ENCODE measurements at regions not wholly inside any gene's neighbourhood (a gene's known extent, or its start where the extent isn't known, plus 50 kb on each side); places are given as distances from the start of the nearest gene placed in this dataset.

DNA sequence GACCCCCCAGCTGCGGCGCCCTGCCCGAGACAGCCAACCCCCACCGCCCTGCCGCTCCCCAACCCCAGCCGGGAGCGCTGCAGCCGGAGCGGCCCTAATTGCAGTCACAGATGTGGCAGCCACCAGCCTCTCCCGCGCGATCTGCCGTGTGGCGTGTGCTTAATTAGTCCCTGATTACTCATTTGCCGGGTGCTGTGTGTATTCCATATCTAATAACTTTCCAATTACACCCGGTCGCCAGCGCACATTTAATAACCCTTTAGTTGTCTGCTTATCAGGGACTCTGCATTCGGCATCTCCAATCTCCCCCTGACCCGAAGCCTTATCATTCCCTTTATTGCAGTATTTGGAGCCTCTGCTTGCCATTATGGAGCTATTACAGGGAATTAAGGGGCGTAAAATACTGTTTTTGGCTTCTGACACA, 236.7 kb upstream of the CIBAR2 start:
- Histone ChIP-seq H3K27me3 (ENCODE audit: control insufficient read depth, low read length) (peaks cover 2% of the 10 kb centered on the region; the same call in 1 of the 2 replicates), H3K36me3 (ENCODE audit: control insufficient read depth, low read length) (no peaks in the 10 kb centered on the region), H3K9me3 (ENCODE audit: control insufficient read depth, insufficient read depth, low read length) (no peaks in the 10 kb centered on the region), H4K20me1 (ENCODE audit: control insufficient read depth, insufficient read depth, low read depth, low read length) (no peaks in the 10 kb centered on the region), H3K9me2 (replicated peaks; ENCODE audit: control insufficient read depth, low read length) (no peaks in the 10 kb centered on the region), H3K4me1 (ENCODE audit: control insufficient read depth, low read length) (no peaks in the 10 kb centered on the region), H3F3A (ENCODE audit: control insufficient read depth, insufficient read depth) (no peaks in the 10 kb centered on the region), H3K4me3 (ENCODE audit: low read length) (no peak overlapping the region), H3K4me2 (ENCODE audit: low read length) (no peak overlapping the region), H3K27ac (ENCODE audit: low read depth, low read length) (no peak overlapping the region), H3K79me2 (ENCODE audit: control insufficient read depth, low read length) (no peaks in the 10 kb centered on the region)
- no peak for TF ChIP-seq EZH2phosphoT487 (IDR thresholded peaks at IDR 0.05; ENCODE audit: borderline replicate concordance, low read length)
- TF ChIP-seq, protein P1, sequence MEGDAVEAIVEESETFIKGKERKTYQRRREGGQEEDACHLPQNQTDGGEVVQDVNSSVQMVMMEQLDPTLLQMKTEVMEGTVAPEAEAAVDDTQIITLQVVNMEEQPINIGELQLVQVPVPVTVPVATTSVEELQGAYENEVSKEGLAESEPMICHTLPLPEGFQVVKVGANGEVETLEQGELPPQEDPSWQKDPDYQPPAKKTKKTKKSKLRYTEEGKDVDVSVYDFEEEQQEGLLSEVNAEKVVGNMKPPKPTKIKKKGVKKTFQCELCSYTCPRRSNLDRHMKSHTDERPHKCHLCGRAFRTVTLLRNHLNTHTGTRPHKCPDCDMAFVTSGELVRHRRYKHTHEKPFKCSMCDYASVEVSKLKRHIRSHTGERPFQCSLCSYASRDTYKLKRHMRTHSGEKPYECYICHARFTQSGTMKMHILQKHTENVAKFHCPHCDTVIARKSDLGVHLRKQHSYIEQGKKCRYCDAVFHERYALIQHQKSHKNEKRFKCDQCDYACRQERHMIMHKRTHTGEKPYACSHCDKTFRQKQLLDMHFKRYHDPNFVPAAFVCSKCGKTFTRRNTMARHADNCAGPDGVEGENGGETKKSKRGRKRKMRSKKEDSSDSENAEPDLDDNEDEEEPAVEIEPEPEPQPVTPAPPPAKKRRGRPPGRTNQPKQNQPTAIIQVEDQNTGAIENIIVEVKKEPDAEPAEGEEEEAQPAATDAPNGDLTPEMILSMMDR (IDR thresholded peaks at IDR 0.05; ENCODE audit: low read depth, low read length, poor library complexity, severe bottlenecking), result no peak

DNA sequence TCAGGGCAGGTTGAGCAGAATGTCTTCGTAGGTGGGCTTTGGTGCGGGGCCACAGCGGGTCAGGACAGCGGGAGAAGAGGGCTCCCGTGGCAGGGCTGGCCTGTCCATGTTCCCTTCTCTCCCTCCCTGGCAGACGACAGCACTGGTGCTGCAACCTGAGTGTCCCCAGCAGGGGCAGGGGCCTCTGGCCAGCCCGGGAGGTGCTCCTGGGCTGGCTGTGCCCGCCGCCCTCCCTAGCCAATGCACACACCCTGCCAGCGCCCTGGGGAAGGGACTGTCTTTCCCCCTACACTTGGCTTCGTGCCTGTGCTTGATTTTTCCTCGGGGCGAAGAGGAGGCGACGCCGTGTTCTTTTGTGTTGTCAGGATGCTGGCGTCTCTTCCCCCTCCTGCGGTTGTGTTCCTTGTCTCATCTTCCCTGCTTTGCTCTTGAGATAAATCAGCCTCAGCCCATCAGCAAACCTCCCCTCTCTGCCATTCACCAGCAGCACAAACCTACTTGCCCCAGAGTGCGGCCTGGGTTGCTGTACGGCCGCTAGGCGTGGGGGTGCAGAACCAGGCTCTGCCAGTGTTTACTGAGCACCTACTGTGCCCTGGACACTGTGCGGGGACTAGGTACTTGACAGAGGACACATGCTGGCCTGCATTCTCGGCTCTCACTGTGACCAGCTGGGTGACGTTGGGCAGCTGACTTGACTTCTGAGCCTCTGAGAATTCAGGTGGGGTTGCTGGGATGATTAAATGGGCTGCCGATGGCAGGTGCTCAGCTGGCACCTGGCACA, 237.3 kb upstream of the CIBAR2 start:
- H3K4me1 ChIP-seq (ENCODE audit: control insufficient read depth, low read length), result no peaks in the 10 kb centered on the region
- H4K20me1 ChIP-seq (ENCODE audit: control insufficient read depth, insufficient read depth, low read depth, low read length), result no peaks in the 10 kb centered on the region
- no peak overlapping the region for H3K27ac ChIP-seq (ENCODE audit: low read depth, low read length)
- no peaks in the 10 kb centered on the region for H3K79me2 ChIP-seq (ENCODE audit: control insufficient read depth, low read length)
- no peaks in the 10 kb centered on the region for H3K9me3 ChIP-seq (ENCODE audit: control insufficient read depth, insufficient read depth, low read length)
- H3K27me3 ChIP-seq (ENCODE audit: control insufficient read depth, low read length), result peaks cover 2% of the 10 kb centered on the region; the same call in 1 of the 2 replicates
- H3K4me3 ChIP-seq (ENCODE audit: low read length), result no peak overlapping the region
- H3K36me3 ChIP-seq (ENCODE audit: control insufficient read depth, low read length), result no peaks in the 10 kb centered on the region
- no peaks in the 10 kb centered on the region for H3K9me2 ChIP-seq (replicated peaks; ENCODE audit: control insufficient read depth, low read length)
- no peak for TF ChIP-seq EZH2phosphoT487 (IDR thresholded peaks at IDR 0.05; ENCODE audit: borderline replicate concordance, low read length)
- TF ChIP-seq, protein P1 (IDR thresholded peaks at IDR 0.05; ENCODE audit: low read depth, low read length, poor library complexity, severe bottlenecking), result no peak
- no peaks in the 10 kb centered on the region for H3F3A ChIP-seq (ENCODE audit: control insufficient read depth, insufficient read depth)
- no peak overlapping the region for H3K4me2 ChIP-seq (ENCODE audit: low read length)

DNA sequence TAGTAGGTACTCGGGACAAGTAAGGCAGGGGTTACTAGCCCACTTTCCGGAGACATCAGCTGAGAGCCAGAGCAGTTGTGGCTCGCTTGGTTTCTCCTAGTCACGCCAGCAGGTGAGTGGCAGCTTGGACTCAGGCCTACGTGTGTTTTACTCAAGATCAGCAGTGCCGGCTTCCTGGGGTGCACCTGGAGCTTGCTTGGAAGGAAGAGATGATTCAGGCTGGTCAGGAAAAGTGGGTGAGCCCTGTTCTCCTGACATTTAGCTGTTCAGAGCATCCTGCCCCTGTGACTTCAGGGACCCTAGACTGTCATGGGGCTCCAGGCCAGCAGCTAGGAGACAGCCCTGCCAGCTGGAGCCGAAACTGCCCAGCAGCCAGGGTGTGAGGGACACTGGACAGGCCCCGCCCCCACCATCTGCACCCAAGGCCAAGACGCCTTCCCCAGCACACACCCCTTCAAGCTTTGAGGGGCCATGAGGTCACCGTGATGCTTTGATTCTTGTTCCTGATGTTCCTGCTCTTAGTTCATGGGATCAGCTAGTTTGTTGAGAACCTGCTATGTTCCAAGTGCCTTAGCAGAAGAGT, 238.0 kb upstream of the CIBAR2 start:
- Histone ChIP-seq H3K27ac (ENCODE audit: low read depth, low read length) (no peak overlapping the region), H3K4me1 (ENCODE audit: control insufficient read depth, low read length) (no peaks in the 10 kb centered on the region), H3K4me2 (ENCODE audit: low read length) (no peak overlapping the region), H3K27me3 (ENCODE audit: control insufficient read depth, low read length) (peaks cover 2% of the 10 kb centered on the region; the same call in 1 of the 2 replicates), H4K20me1 (ENCODE audit: control insufficient read depth, insufficient read depth, low read depth, low read length) (no peaks in the 10 kb centered on the region), H3K4me3 (ENCODE audit: low read length) (no peak overlapping the region), H3K36me3 (ENCODE audit: control insufficient read depth, low read length) (no peaks in the 10 kb centered on the region), H3F3A (ENCODE audit: control insufficient read depth, insufficient read depth) (no peaks in the 10 kb centered on the region), H3K9me3 (ENCODE audit: control insufficient read depth, insufficient read depth, low read length) (no peaks in the 10 kb centered on the region), H3K79me2 (ENCODE audit: control insufficient read depth, low read length) (no peaks in the 10 kb centered on the region), H3K9me2 (replicated peaks; ENCODE audit: control insufficient read depth, low read length) (no peaks in the 10 kb centered on the region)
- TF ChIP-seq EZH2phosphoT487 (IDR thresholded peaks at IDR 0.05; ENCODE audit: borderline replicate concordance, low read length), result no peak

DNA sequence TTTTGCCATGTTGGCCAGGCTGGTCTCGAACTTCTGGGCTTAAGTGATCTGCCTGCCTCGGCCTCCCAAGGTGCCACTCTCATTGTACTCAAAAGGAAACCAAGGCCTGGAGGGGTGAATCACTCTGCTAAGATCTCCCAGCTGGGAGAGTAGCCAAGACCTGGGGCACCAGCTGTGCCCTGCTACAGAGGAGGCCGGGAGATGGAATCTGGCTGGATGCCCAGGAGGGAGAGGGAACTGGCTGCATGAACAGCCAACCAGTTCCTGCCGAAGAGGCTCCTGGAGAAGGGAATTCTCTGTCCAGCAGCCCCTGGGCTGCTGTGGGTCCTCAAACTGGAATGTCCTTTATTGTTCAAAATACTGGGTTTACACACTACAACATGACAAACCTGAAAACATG, 238.7 kb upstream of the CIBAR2 start:
- H3K36me3 ChIP-seq (ENCODE audit: control insufficient read depth, low read length), result no peaks in the 10 kb centered on the region
- TF ChIP-seq, protein P1 (IDR thresholded peaks at IDR 0.05; ENCODE audit: low read depth, low read length, poor library complexity, severe bottlenecking), result no peak
- no peak for TF ChIP-seq EZH2phosphoT487 (IDR thresholded peaks at IDR 0.05; ENCODE audit: borderline replicate concordance, low read length)
- peaks cover 2% of the 10 kb centered on the region; the same call in 1 of the 2 replicates for H3K27me3 ChIP-seq (ENCODE audit: control insufficient read depth, low read length)
- H3K9me3 ChIP-seq (ENCODE audit: control insufficient read depth, insufficient read depth, low read length), result no peaks in the 10 kb centered on the region
- no peak overlapping the region for H3K4me3 ChIP-seq (ENCODE audit: low read length)
- H3K9me2 ChIP-seq (replicated peaks; ENCODE audit: control insufficient read depth, low read length), result no peaks in the 10 kb centered on the region
- H3K4me2 ChIP-seq (ENCODE audit: low read length), result no peak overlapping the region
- H3F3A ChIP-seq (ENCODE audit: control insufficient read depth, insufficient read depth), result no peaks in the 10 kb centered on the region
- H4K20me1 ChIP-seq (ENCODE audit: control insufficient read depth, insufficient read depth, low read depth, low read length), result no peaks in the 10 kb centered on the region
- H3K4me1 ChIP-seq (ENCODE audit: control insufficient read depth, low read length), result no peaks in the 10 kb centered on the region
- H3K27ac ChIP-seq (ENCODE audit: low read depth, low read length), result no peak overlapping the region
- no peaks in the 10 kb centered on the region for H3K79me2 ChIP-seq (ENCODE audit: control insufficient read depth, low read length)
